Sigmoid colon (tissue), 6 donors: ENCODE measurements at regions not wholly inside any gene's neighbourhood (a gene's known extent, or its start where the extent isn't known, plus 50 kb on each side); places are given as distances from the start of the nearest gene placed in this dataset.

Experiments used
- DNase-seq: peaks from one replicate; pipeline ENCODE4 v3.0.0-alpha.2; 2019
- H3K27ac ChIP-seq, 4 donors: fragments of 200-600 bp; sonication (generic); one replicate each; pipeline ENCODE4 v1.5.1; 2016 to 2019; ENCODE audit warnings: mild to moderate bottlenecking in 1 of 4
- H3K27me3 ChIP-seq, 3 donors: fragments of 200-600 bp; sonication (generic); one replicate each; pipeline ENCODE4 v1.5.1; 2019; ENCODE audit warnings: mild to moderate bottlenecking in 1 of 3
- H3K36me3 ChIP-seq, 4 donors: fragments of 200-600 bp; sonication (generic); one replicate each; pipeline ENCODE4 v1.5.1; 2016 to 2019
- H3K4me1 ChIP-seq, 4 donors: fragments of 200-600 bp; sonication (generic); one replicate each; pipeline ENCODE4 v1.5.1; 2017 to 2019
- H3K4me3 ChIP-seq, 4 donors: fragments of 200-600 bp; sonication (generic); one replicate each; pipeline ENCODE4 v1.5.1; 2017 to 2019; ENCODE audit warnings: mild to moderate bottlenecking in 2 of 4, moderate library complexity in 1 of 4
- H3K9me3 ChIP-seq, 4 donors: fragments of 200-600 bp in 3 of 4; sonication (generic) in 3 of 4; one replicate each; pipeline versions ENCODE4 v1.5.1 to v1.6.1; 2013 to 2019
- EP300 ChIP-seq, 4 donors: sonication (generic); formaldehyde crosslinking; IDR thresholded peaks; one replicate each; pipeline ENCODE4 v1.6.1; 2017; ENCODE audit warnings: antibody characterized with exemption in 4 of 4
- POLR2A ChIP-seq, 2 donors: fragments of 450-650 bp; IDR thresholded peaks; one replicate each; pipeline ENCODE4 v1.6.1; 2016; ENCODE audit warnings: antibody characterized with exemption in 2 of 2, mild to moderate bottlenecking in 2 of 2, moderate library complexity in 2 of 2
- POLR2AphosphoS5 ChIP-seq, 4 donors: sonication (generic); formaldehyde crosslinking; IDR thresholded peaks; one replicate each; pipeline ENCODE4 v1.6.1; 2017; ENCODE audit warnings: antibody characterized with exemption in 4 of 4
- WGBS, 2 donors: extraction: QIAGEN DNeasy Blood & Tissue Kit; methylation state at CpG; one replicate each; pipeline ENCODE4 v1.1.7; 2013; 5-methylcytosine and 5-hydroxymethylcytosine counted together
- intact Hi-C: fragments of 100-400 bp; cut with DNase I; formaldehyde crosslinking; loops from one replicate; pipeline ENCODE4 v1.15.1; 2023
- TF ChIP-seq, protein P1 (sequence below), 4 experiments: fragments of 450-650 bp in 3 of 4; fragments of 200-600 bp in 1 of 4; IDR thresholded peaks; one replicate each; pipeline ENCODE4 v1.5.1; 2016 to 2019; ENCODE audit warnings: antibody characterized with exemption in 4 of 4, mild to moderate bottlenecking in 3 of 4, moderate library complexity in 2 of 4
- donor health status: healthy with polysubstance abuse.
- donor health status: healthy.

GRCh38 chr16:16864536-16864935 is 485.6 kb downstream of the NPIPA7 start:
- DNase-seq = no peak
- Histone ChIP-seq H3K4me1 (peaks cover 0 to 3% (median 0%) of the 10 kb centered on the region in 4 donors), H3K36me3 (no peaks in the 10 kb centered on the region), H3K27ac (no peak overlapping the region), H3K4me3 (no peak overlapping the region), H3K9me3 (no peaks in the 10 kb centered on the region), H3K27me3 (peaks cover 0 to 15% (median 0%) of the 10 kb centered on the region in 3 donors)
- 82 to 84% methylated on average over 4 of the region's 4 CpGs for WGBS, 2 donors
- intact Hi-C loops = loop anchor here (5.0 kb wide), 2 partner anchors 608 to 713 kb away; partner anchors contain the start of gene XYLT1
- TF ChIP-seq POLR2AphosphoS5 (IDR thresholded peaks at IDR 0.05) = no peak
- no peak for TF ChIP-seq POLR2A (IDR thresholded peaks at IDR 0.05)
- TF ChIP-seq EP300 (IDR thresholded peaks at IDR 0.05) = no peak
- TF ChIP-seq, protein P1, sequence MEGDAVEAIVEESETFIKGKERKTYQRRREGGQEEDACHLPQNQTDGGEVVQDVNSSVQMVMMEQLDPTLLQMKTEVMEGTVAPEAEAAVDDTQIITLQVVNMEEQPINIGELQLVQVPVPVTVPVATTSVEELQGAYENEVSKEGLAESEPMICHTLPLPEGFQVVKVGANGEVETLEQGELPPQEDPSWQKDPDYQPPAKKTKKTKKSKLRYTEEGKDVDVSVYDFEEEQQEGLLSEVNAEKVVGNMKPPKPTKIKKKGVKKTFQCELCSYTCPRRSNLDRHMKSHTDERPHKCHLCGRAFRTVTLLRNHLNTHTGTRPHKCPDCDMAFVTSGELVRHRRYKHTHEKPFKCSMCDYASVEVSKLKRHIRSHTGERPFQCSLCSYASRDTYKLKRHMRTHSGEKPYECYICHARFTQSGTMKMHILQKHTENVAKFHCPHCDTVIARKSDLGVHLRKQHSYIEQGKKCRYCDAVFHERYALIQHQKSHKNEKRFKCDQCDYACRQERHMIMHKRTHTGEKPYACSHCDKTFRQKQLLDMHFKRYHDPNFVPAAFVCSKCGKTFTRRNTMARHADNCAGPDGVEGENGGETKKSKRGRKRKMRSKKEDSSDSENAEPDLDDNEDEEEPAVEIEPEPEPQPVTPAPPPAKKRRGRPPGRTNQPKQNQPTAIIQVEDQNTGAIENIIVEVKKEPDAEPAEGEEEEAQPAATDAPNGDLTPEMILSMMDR (IDR thresholded peaks at IDR 0.05) = no peak

DNA sequence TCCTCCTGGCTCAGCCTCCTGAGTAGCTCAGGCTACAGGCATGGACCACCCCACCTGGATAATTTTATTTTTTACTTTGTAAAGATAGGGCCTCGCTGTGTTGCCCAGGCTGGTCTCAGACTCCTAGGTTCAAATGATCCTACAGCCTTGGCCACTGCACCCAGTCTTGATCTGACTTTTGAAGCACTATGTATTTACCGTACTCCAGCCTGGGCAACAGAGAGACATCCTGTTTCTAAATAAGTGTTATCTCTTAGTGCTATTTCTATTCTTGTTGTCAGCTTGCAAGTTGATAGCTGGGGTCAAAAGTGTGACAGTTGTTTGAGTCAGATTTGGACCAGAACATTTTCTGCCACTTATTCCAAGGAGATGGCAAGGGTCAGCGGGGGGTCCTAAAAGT is 486.4 kb downstream of the NPIPA7 start:
- H3K36me3 ChIP-seq = no peaks in the 10 kb centered on the region
- peaks cover 0 to 3% (median 0%) of the 10 kb centered on the region in 4 donors for H3K4me1 ChIP-seq
- no peak overlapping the region for H3K27ac ChIP-seq
- no peaks in the 10 kb centered on the region for H3K9me3 ChIP-seq
- no peak for TF ChIP-seq POLR2A (IDR thresholded peaks at IDR 0.05)
- no peak for TF ChIP-seq POLR2AphosphoS5 (IDR thresholded peaks at IDR 0.05)
- TF ChIP-seq, protein P1 (IDR thresholded peaks at IDR 0.05) = no peak
- H3K27me3 ChIP-seq = peaks cover 0 to 10% (median 0%) of the 10 kb centered on the region in 3 donors
- no peak overlapping the region for H3K4me3 ChIP-seq
- WGBS, 2 donors = 86 to 88% methylated on average over 3 of the region's 3 CpGs
- intact Hi-C loops = no loop called here
- DNase-seq = no peak

GRCh38 chr16:16867973-16868372 is 489.0 kb downstream of the NPIPA7 start:
- no peaks in the 10 kb centered on the region for H3K36me3 ChIP-seq
- no peak overlapping the region for H3K27ac ChIP-seq
- no peaks in the 10 kb centered on the region for H3K9me3 ChIP-seq
- no peak for TF ChIP-seq EP300 (IDR thresholded peaks at IDR 0.05)
- no peak for TF ChIP-seq POLR2A (IDR thresholded peaks at IDR 0.05)
- no peak for TF ChIP-seq POLR2AphosphoS5 (IDR thresholded peaks at IDR 0.05)
- TF ChIP-seq, protein P1 (IDR thresholded peaks at IDR 0.05) = no peak
- H3K27me3 ChIP-seq = peaks cover 0 to 18% (median 0%) of the 10 kb centered on the region in 3 donors
- H3K4me3 ChIP-seq = no peak overlapping the region
- WGBS, 2 donors = 60 to 76% methylated on average over 7 of the region's 7 CpGs
- intact Hi-C loops = no loop called here
- no peak for DNase-seq
- peaks cover 0 to 3% (median 0%) of the 10 kb centered on the region in 4 donors for H3K4me1 ChIP-seq

DNA sequence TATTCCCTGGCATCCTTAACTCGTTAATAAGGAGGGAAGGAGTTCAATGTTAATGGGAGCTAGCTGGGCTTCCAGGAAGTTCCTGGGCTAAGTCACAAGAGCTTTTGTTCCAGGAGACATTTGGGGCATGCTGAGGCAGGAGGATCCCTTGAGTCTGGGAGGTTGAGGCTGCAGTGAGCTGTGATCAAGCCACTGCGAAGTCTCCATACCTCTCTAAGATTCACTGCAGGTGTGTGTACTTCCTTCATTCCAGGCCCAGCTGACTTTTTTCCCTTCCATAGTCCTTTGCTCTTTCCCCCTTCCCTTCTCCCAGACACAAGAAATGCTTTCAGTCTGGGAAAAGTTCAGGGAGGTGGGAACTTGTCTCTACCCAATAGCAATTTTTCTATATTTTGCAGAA is 489.8 kb downstream of the NPIPA7 start:
- TF ChIP-seq POLR2A (IDR thresholded peaks at IDR 0.05) (no peak), POLR2AphosphoS5 (IDR thresholded peaks at IDR 0.05) (no peak), EP300 (IDR thresholded peaks at IDR 0.05) (no peak)
- TF ChIP-seq, protein P1 (IDR thresholded peaks at IDR 0.05) = no peak
- intact Hi-C loops = no loop called here
- H3K9me3 ChIP-seq = no peaks in the 10 kb centered on the region
- no peak for DNase-seq
- no peaks in the 10 kb centered on the region for H3K36me3 ChIP-seq
- peaks cover 0 to 3% (median 0%) of the 10 kb centered on the region in 4 donors for H3K4me1 ChIP-seq
- H3K4me3 ChIP-seq = no peak overlapping the region
- H3K27ac ChIP-seq = no peak overlapping the region
- WGBS, 2 donors = 58 to 61% methylated on average over 2 of the region's 2 CpGs
- H3K27me3 ChIP-seq = peaks cover 0 to 26% (median 0%) of the 10 kb centered on the region in 3 donors

DNA sequence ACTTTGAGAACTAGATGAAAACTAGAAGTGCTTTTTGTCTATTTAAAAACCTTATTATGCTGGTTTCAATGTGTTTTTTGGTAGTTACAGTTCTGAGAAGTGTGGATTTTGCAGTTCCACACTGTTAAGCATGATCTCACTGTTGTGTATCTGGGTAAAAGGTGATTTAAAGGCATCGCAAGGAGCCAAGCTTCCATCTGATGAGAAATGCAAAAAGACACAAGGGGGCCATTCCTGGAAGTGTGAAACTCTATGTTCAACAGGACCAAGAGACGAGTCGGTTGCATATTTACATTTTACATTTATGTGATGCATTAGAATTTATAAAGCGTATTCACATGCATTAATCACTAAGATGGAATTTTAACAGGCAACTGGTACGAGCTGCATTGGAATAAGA is 490.8 kb downstream of the NPIPA7 start:
- peaks cover 0 to 26% (median 0%) of the 10 kb centered on the region in 3 donors for H3K27me3 ChIP-seq
- intact Hi-C loops = no loop called here
- 73 to 85% methylated on average over 5 of the region's 5 CpGs for WGBS, 2 donors

More for the DNA sequence above, 490.8 kb downstream of the NPIPA7 start:
- Histone ChIP-seq H3K4me3 (no peak overlapping the region), H3K27ac (no peak overlapping the region), H3K4me1 (peaks cover 0 to 3% (median 0%) of the 10 kb centered on the region in 4 donors), H3K36me3 (no peaks in the 10 kb centered on the region), H3K9me3 (no peaks in the 10 kb centered on the region)
- TF ChIP-seq EP300 (IDR thresholded peaks at IDR 0.05) (no peak), POLR2AphosphoS5 (IDR thresholded peaks at IDR 0.05) (no peak)
- DNase-seq = no peak
